Astrocyte (in vitro differentiated cells and primary cell): ENCODE measurements at regions not wholly inside any gene's neighbourhood (a gene's known extent, or its start where the extent isn't known, plus 50 kb on each side); places are given as distances from the start of the nearest gene placed in this dataset.

Source experiments
- EZH2 ChIP-seq: IDR thresholded peaks from 2 replicates; pipeline ENCODE4 v1.6.1; 2012; ENCODE audit warnings: mild to moderate bottlenecking, low read length, inconsistent platforms; ENCODE audit not compliant: insufficient read depth
- TF ChIP-seq, protein P1 (sequence below): IDR thresholded peaks from 2 replicates; pipeline ENCODE4 v1.5.1; 2011; ENCODE audit warnings: low read depth, mild to moderate bottlenecking, inconsistent platforms, low read length, moderate library complexity; ENCODE audit not compliant: insufficient read depth

DNA sequence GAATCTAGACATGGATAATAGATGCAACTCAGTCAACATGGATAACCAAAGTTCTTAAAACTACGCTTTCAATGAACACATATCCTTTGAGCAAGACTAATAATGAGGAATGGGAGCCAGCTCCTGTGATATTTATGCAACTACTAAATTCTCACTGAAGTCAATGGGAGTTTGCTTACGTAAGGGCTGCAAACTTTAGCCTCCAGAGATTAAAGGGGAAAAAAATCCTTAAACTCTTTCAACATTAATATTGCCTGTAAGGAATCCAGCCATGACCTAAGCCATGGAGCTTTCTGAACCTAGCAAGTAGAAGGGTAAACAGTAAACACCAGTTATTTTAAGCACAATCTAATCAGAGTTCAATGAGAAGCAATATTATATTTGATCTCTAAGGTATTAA lies 125.2 kb upstream of the PITX2 start:
- TF ChIP-seq, protein P1, sequence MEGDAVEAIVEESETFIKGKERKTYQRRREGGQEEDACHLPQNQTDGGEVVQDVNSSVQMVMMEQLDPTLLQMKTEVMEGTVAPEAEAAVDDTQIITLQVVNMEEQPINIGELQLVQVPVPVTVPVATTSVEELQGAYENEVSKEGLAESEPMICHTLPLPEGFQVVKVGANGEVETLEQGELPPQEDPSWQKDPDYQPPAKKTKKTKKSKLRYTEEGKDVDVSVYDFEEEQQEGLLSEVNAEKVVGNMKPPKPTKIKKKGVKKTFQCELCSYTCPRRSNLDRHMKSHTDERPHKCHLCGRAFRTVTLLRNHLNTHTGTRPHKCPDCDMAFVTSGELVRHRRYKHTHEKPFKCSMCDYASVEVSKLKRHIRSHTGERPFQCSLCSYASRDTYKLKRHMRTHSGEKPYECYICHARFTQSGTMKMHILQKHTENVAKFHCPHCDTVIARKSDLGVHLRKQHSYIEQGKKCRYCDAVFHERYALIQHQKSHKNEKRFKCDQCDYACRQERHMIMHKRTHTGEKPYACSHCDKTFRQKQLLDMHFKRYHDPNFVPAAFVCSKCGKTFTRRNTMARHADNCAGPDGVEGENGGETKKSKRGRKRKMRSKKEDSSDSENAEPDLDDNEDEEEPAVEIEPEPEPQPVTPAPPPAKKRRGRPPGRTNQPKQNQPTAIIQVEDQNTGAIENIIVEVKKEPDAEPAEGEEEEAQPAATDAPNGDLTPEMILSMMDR, result no peak
- TF ChIP-seq EZH2, result no peak
